ENCODE measurements at regions not wholly inside any gene's neighbourhood (a gene's known extent, or its start where the extent isn't known, plus 50 kb on each side); places are given as distances from the start of the nearest gene placed in this dataset.

DNA sequence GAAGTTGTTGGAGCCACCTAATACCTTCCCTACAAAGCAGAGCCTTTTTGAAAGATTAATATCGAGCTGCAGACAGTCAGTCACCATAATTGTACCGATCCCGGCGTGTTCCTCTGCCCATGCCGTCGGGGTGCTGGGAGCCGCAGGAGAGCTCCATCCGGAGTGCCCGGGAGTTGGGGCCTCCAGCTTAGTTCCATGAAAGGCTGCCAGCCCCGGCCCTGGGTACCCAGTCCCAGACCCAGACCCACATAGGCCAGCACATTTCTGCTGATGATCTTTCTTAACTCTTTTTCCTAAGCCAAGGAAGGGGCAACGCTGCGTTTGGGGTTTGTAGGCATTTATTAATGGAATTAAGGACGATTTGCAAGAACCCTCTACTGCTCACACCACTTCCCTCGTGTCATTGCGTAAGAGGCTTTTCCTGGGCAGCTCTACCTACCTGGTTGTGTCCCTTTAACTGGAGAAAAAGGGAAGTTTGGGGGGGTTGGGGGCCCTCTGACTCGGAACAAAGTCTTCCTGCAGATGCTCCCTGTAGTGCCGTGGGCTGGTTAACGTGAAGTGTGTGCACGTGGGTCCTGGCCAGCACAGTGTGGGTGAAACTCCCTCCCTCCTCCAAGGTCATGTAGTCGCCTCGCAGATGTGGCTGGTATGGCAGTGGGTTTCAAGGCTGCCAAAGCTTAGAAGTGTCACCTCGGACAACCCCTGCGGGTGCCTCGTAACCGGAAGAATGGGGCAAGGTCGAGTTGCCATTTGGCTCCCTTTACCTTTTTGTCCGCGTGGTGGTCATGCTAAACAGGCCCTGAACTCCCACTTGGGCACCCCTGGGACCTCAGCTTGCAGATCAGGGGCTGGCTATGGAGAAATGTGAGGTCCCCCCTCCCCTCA is 54.3 kb upstream of the APCDD1L start:
- TF ChIP-seq, protein P1, sequence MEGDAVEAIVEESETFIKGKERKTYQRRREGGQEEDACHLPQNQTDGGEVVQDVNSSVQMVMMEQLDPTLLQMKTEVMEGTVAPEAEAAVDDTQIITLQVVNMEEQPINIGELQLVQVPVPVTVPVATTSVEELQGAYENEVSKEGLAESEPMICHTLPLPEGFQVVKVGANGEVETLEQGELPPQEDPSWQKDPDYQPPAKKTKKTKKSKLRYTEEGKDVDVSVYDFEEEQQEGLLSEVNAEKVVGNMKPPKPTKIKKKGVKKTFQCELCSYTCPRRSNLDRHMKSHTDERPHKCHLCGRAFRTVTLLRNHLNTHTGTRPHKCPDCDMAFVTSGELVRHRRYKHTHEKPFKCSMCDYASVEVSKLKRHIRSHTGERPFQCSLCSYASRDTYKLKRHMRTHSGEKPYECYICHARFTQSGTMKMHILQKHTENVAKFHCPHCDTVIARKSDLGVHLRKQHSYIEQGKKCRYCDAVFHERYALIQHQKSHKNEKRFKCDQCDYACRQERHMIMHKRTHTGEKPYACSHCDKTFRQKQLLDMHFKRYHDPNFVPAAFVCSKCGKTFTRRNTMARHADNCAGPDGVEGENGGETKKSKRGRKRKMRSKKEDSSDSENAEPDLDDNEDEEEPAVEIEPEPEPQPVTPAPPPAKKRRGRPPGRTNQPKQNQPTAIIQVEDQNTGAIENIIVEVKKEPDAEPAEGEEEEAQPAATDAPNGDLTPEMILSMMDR (IDR thresholded peaks at IDR 0.05; ENCODE audit: low read depth, low read length, missing control alignments), result no peak
- H3K4me3 ChIP-seq (replicated peaks; ENCODE audit: low read depth, low read length), result no peak overlapping the region
- DNase-seq (ENCODE audit: extremely low read depth, low read depth), result no peak

DNA sequence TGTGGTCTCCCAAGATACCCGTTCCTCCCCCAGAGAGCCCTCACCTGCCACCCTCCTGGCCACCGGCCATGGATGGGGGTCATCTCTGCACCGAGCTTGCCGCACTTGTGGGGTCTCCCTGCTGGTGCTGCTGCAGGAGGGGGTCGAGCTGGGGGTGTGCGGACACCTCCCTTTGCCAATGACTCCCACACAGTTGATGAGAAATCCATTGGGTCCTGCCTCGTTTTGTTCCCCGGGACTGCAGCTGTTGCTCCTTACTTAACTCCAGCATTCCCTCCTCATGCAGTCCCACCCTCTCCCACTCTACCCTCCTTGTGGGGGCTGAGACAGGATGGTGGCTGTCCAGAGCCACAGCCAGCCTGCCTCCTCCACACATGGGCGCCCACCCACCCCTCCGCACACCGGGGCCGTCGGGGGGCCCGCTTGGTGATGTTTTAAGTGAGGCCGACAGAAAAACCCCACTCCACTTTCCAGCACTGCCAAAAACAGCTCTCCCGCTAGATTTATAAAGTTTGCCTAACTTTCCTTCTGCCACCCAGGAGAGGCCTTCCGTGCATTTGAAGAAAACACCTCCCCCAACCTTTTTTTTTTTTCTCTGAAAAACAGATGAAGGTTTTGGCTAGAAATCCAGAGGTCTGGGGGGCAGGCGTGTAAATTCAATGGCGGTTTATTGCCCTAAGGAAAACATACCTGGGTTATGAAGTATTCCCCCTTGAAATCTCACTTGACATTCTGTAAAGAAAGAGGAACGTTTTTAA is 53.5 kb upstream of the APCDD1L start:
- H3K4me3 ChIP-seq (replicated peaks; ENCODE audit: low read depth, low read length), result no peak overlapping the region
- TF ChIP-seq, protein P1 (IDR thresholded peaks at IDR 0.05; ENCODE audit: low read depth, low read length, missing control alignments), result no peak
- no peak for DNase-seq (ENCODE audit: extremely low read depth, low read depth)

DNA sequence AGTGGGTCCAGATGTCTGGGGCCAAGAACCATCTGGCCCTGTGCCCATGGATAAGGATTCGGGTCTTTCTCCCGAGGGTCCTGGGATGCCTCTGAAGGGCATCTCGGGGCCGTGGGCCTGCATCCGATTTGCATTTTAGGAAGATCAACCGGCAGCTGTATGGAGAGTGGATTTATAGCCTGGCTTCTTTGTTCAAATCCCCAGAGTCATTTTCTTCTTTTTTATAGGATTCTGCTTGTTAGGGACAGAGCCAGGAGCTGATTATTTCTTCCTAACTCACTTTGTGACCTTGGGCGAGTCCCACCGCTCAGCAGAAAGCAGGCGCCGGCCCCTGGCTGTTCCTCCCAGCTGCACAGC is 52.9 kb upstream of the APCDD1L start:
- H3K4me3 ChIP-seq (replicated peaks; ENCODE audit: low read depth, low read length), result no peak overlapping the region

DNA sequence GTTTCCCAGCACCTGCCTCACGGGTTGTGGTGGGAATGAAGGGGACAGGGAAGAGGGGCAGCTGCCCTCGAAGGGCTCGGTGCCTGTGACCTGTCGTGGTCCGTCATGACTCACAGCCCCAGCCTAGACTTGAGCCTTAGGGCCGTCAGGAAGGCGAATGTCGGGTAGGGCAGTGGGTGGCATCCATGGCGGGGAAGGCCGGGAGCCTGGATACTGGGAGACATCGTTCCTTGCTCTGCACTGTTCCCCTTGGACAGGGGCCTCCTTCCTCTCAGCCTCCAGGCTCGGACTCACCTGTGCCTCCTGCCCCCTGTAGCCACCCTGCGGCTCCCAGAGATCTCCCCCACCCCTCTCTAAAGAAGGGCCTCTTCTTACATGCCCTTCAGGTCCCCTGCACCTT is 52.2 kb upstream of the APCDD1L start:
- TF ChIP-seq, protein P1 (IDR thresholded peaks at IDR 0.05; ENCODE audit: low read depth, low read length, missing control alignments), result no peak
- no peak for DNase-seq (ENCODE audit: extremely low read depth, low read depth)
- H3K4me3 ChIP-seq (replicated peaks; ENCODE audit: low read depth, low read length), result no peak overlapping the region

More for the DNA sequence above, 52.9 kb upstream of the APCDD1L start:
- no peak for DNase-seq (ENCODE audit: extremely low read depth, low read depth)
- TF ChIP-seq, protein P1 (IDR thresholded peaks at IDR 0.05; ENCODE audit: low read depth, low read length, missing control alignments), result no peak

DNA sequence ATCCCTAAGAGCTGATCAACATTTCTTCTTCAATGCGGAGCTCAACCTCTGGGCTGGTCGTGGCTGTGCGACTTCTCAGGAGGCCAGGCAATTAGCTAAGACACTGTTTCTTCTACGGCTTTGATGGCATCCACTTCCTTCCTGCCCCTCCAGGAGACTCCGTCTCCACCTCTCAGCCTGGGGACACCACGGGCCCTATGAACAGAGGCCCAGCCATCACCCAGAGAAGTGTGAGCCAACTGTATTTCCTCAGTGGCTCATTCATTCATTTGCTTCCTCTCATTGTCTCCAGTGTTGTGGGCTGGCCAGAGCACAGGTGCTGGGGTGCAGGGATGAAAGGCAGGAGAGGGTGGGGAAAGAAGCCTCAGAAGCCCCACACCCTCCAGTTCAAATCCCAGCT is 51.8 kb upstream of the APCDD1L start:
- TF ChIP-seq, protein P1 (IDR thresholded peaks at IDR 0.05; ENCODE audit: low read depth, low read length, missing control alignments), result no peak
- no peak for DNase-seq (ENCODE audit: extremely low read depth, low read depth)
- H3K4me3 ChIP-seq (replicated peaks; ENCODE audit: low read depth, low read length), result no peak overlapping the region

DNA sequence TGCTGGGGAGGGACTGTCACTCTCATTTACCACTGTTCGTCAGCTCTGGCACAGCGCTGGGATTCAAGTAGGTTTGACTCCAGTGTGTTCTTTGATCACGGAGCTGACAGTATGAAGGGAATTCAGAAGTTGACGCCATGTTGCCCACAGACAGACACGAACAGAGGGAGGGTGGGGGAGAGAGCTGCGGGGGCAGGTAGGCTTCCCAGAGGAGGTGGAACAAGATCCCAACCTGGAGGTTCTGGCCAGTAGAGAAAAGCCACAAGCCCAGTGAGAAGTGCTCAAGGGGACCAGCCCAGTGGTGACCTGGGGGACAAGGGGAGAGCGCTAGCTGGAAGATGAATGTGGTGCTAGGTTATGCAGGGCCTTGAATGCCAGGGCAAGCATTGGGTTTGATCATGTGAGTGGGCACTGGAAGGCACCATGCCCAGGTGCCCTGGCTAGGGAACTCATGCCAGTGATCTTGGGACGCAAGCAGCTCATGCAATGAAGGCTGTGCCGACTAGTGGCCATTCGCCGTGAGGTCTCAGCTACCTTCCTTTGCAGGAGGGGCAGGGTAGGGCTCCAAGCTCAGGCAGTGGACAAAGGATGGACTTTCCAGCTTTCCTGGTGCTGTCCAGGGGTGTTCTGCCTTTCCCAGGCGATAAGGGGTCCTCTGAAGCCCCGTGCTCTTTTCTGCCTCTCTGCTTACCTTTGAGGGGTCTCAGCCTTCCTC is 50.4 kb upstream of the APCDD1L start:
- TF ChIP-seq, protein P1 (IDR thresholded peaks at IDR 0.05; ENCODE audit: low read depth, low read length, missing control alignments), result no peak
- no peak for DNase-seq (ENCODE audit: extremely low read depth, low read depth)
- no peak overlapping the region for H3K4me3 ChIP-seq (replicated peaks; ENCODE audit: low read depth, low read length)
